K562 (cell line): ENCODE measurements at regions not wholly inside any gene's neighbourhood (a gene's known extent, or its start where the extent isn't known, plus 50 kb on each side); places are given as distances from the start of the nearest gene placed in this dataset.
A peak's percentile ranks its signal among the peaks of the same experiment; 100 is the strongest.

Experiments used
- ATAC-seq: fragments of 200-7000 bp; cut with Tn5 transposase; 3 replicates; pipeline ENCODE4 v1.9.1; 2020; ENCODE audit warnings: moderate library complexity
- BruUV-seq: library from RNA; stranded (reverse); fragments of 400-500 nt; replicated peaks from 2 replicates; lab custom pipeline; 2021; lab: Mats Ljungman, UMichigan
- CTCF ChIA-PET: fragments of 300-600 bp; formaldehyde crosslinking; extraction: SDS; loops from one replicate; lab custom pipeline; 2021; ENCODE audit warnings: low intra/inter-chr PET ratio; lab: Yijun Ruan, JAX
- POLR2A ChIA-PET: fragments of 300-600, 350-650 bp; sonication (Branson Sonifier 250); formaldehyde crosslinking; extraction: SDS; loops from one replicate; lab custom pipeline; 2021; ENCODE audit warnings: antibody characterized with exemption, inconsistent platforms; lab: Yijun Ruan, JAX
- DNase-seq, 4 experiments: peaks; one replicate each; pipeline versions ENCODE4 v3.0.0 to v3.0.0-alpha.2; 2011 to 2018; ENCODE audit warnings: low spot score in 3 of 4, mixed read lengths in 3 of 4; ENCODE audit errors: extremely low read depth in 1 of 4
- FAIRE-seq: peaks from 2 replicates; lab custom pipeline; 2011; peaks lifted over from hg19 to GRCh38; lab: Jason Lieb, UNC
- H2AFZ ChIP-seq: 2 replicates; pipeline ENCODE4 v1.6.0; 2011; ENCODE audit warnings: low read depth, low read length, control low read depth, inconsistent platforms
- H3K27ac ChIP-seq: fragments of 200-600 bp; 3 replicates; pipeline ENCODE4 v1.8.0; 2011; ENCODE audit warnings: low read depth, mild to moderate bottlenecking, control low read depth, inconsistent platforms, low read length, moderate library complexity, mixed read lengths; ENCODE audit errors: extremely low read depth
- H3K27me3 ChIP-seq, 2 experiments: fragments of 300-600 bp in 1 of 2; 2 replicates in 1 of 2; 3 replicates in 1 of 2; pipeline versions ENCODE4 v1.6.0 to v1.8.0; 2011; ENCODE audit warnings: inconsistent platforms in 2 of 2, low read length in 2 of 2, mild to moderate bottlenecking in 1 of 2, mixed read lengths in 1 of 2, moderate library complexity in 1 of 2; ENCODE audit not compliant: control insufficient read depth in 2 of 2, insufficient read depth in 2 of 2
- H3K36me3 ChIP-seq: fragments of 300-600 bp; 3 replicates; pipeline ENCODE4 v1.8.0; 2011; ENCODE audit warnings: mild to moderate bottlenecking, low read length, inconsistent platforms; ENCODE audit not compliant: control insufficient read depth, insufficient read depth
- H3K4me1 ChIP-seq, 2 experiments: fragments of 200-600 bp in 1 of 2; replicated peaks in 1 of 2; 2 replicates in 1 of 2; 3 replicates in 1 of 2; pipeline versions ENCODE4 v1.5.1 to v1.8.0; 2011; ENCODE audit warnings: inconsistent platforms in 2 of 2, low read length in 2 of 2, mild to moderate bottlenecking in 1 of 2, mixed read lengths in 1 of 2, moderate library complexity in 1 of 2; ENCODE audit not compliant: control insufficient read depth in 2 of 2, insufficient read depth in 2 of 2
- H3K4me2 ChIP-seq: 2 replicates; pipeline ENCODE4 v1.6.1; 2011; ENCODE audit warnings: low read length, control low read depth, inconsistent platforms, mixed read lengths; ENCODE audit not compliant: insufficient read depth
- H3K4me3 ChIP-seq: fragments of 200-600 bp; sonication (generic), shearing (Covaris generic); 2 replicates; pipeline ENCODE4 v1.5.1; 2016; ENCODE audit warnings: control low read depth, inconsistent platforms
- H3K79me2 ChIP-seq: fragments of 200-600 bp; 3 replicates; pipeline ENCODE4 v1.8.0; 2011; ENCODE audit warnings: low read length, inconsistent platforms; ENCODE audit not compliant: control insufficient read depth, insufficient read depth
- H3K9ac ChIP-seq, 2 experiments: 2 replicates each; pipeline versions ENCODE4 v1.6.0 to v1.6.1; 2011; ENCODE audit warnings: low read depth in 2 of 2, low read length in 2 of 2, control low read depth in 1 of 2, inconsistent platforms in 1 of 2, mild to moderate bottlenecking in 1 of 2, mixed read lengths in 1 of 2; ENCODE audit not compliant: insufficient read depth in 1 of 2
- H3K9me1 ChIP-seq: one replicate; pipeline ENCODE4 v1.6.0; 2011; ENCODE audit warnings: inconsistent platforms, mild to moderate bottlenecking, low read length, moderate library complexity; ENCODE audit not compliant: control insufficient read depth, insufficient read depth
- H3K9me3 ChIP-seq: replicated peaks from 2 replicates; pipeline ENCODE4 v1.5.1; 2011; ENCODE audit warnings: low read depth, low read length, inconsistent platforms; ENCODE audit not compliant: control insufficient read depth, insufficient read depth
- H4K20me1 ChIP-seq: replicated peaks from 2 replicates; pipeline ENCODE4 v1.6.1; 2011; ENCODE audit warnings: low read length, inconsistent platforms, mixed read lengths; ENCODE audit not compliant: control insufficient read depth, insufficient read depth
- HOXB6 ChIP-seq: fragments of 250-450 bp; sonication (Bioruptor Pico); IDR thresholded peaks from 2 replicates; pipeline ENCODE4 v1.5.1; 2022; ENCODE audit warnings: mild to moderate bottlenecking, borderline replicate concordance
- KAT8 ChIP-seq: fragments of 450-650 bp; IDR thresholded peaks from 2 replicates; pipeline ENCODE4 v1.6.1; 2016; ENCODE audit warnings: low read depth, mild to moderate bottlenecking
- MTA2 ChIP-seq: fragments of 450-650 bp; IDR thresholded peaks from 2 replicates; pipeline ENCODE4 v1.6.1; 2016; ENCODE audit warnings: low read depth
- NCOA2 ChIP-seq, 2 experiments: fragments of 450-650 bp; IDR thresholded peaks; 2 replicates each; pipeline ENCODE4 v1.6.1; 2018; ENCODE audit warnings: mild to moderate bottlenecking in 2 of 2, moderate library complexity in 1 of 2; ENCODE audit not compliant: partially characterized antibody in 2 of 2
- TCF3 ChIP-seq: sonication (generic); formaldehyde crosslinking; IDR thresholded peaks from 2 replicates; pipeline ENCODE4 v1.4.0; 2020; ENCODE audit warnings: mild to moderate bottlenecking, missing genetic modification reagents
- TEAD4 ChIP-seq, 2 experiments: sonication (generic) in 1 of 2; formaldehyde crosslinking in 1 of 2; IDR thresholded peaks; 2 replicates each; pipeline versions ENCODE4 v1.6.1 to v1.8.0; 2012 to 2022; ENCODE audit warnings: borderline replicate concordance in 1 of 2, inconsistent platforms in 1 of 2, low read length in 1 of 2, mild to moderate bottlenecking in 1 of 2, missing genetic modification reagents in 1 of 2
- YY1 ChIP-seq, 3 experiments: IDR thresholded peaks; 2 replicates each; pipeline ENCODE4 v1.6.1; 2011; ENCODE audit warnings: low read length in 2 of 3, mild to moderate bottlenecking in 2 of 3, moderate library complexity in 2 of 3, borderline replicate concordance in 1 of 3, control low read depth in 1 of 3, low read depth in 1 of 3; ENCODE audit not compliant: insufficient read depth in 3 of 3, insufficient replicate concordance in 2 of 3, control insufficient read depth in 1 of 3, insufficient read length in 1 of 3; ENCODE audit errors: extremely low read depth in 1 of 3
- whole genome bisulfite sequencing: fragments of 100-300 bp; shearing (Covaris generic); methylation state at CpG from one replicate; pipeline ENCODE4 v1.1.6; 2016; ENCODE audit warnings: low coverage, mixed read lengths; ENCODE audit not compliant: insufficient coverage; ENCODE audit errors: missing lambda C conversion rate; 5-methylcytosine and 5-hydroxymethylcytosine counted together
- in situ Hi-C: fragments of 300-500 bp; cut with MboI; formaldehyde crosslinking; loops from 4 replicates; pipeline ENCODE4 v1.15.0; 2018; ENCODE audit warnings: inconsistent platforms, mixed read lengths
- intact Hi-C: fragments of 100-400 bp; cut with micrococcal nuclease; formaldehyde crosslinking; loops from 2 replicates; pipeline ENCODE4 v1.14.2; 2022
- TF ChIP-seq, protein P1 (sequence below): fragments of 250-450 bp; sonication (Bioruptor Pico); IDR thresholded peaks from 2 replicates; pipeline ENCODE4 v1.8.0; 2021; ENCODE audit warnings: moderate library complexity, mild to moderate bottlenecking, inconsistent platforms
- TF ChIP-seq, protein P2 (sequence below): fragments of 250-450 bp; sonication (Bioruptor Pico); IDR thresholded peaks from 2 replicates; pipeline ENCODE4 v1.5.0; 2021

DNA sequence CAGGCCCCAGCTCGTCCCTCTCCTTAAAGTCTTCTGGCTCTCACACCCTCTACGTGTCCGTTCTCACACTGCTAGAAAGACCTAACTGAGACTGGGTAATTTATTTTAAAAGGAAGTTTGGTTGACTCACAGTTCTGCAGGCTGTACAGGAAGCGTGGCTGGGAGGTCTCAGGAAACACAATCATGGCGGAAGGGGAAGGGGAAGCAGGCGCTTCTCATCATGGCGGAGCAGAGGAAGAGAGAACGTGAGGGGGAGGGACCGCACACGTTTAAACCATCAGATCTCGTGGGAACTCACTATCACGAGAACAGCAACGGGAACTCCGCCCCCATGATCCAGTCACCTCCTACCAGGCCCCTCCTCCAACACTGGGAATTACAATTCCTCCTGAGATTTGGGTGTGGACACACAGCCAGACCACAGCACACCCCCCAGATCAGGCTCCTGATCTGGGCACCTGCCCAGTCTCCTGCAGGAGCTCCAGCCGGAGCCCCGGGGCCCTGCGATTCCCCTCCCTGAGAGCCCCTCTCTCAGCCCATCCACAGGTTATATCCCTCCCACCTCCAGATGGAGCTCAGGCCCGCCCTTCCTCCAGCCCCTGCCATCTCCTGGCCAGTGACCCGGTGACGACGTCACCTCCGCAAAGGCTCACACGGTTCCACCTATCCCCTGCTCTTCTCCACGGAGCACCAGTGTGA, 170.2 kb downstream of the BRD1 start:
- no peaks in the 10 kb centered on the region; the same call in 1 of the 2 replicates for H4K20me1 ChIP-seq
- intact Hi-C loops = no loop called here
- POLR2A ChIA-PET = interaction anchor here (0.6 to 1.6 kb wide), 8 partner anchors 9 to 457 kb away, joined by 3 to 5 read pairs (median 3); no protein-coding TSS in a partner anchor
- in situ Hi-C loops = no loop called here
- peaks cover 47% of the 10 kb centered on the region for H3K79me2 ChIP-seq
- H3K27me3 ChIP-seq = peaks cover 0 to 16% of the 10 kb centered on the region in 2 experiments; a peak in 2 of 5 replicates
- no peaks in the 10 kb centered on the region for H3K9me3 ChIP-seq
- WGBS = 6% methylated on average over 13 of the region's 24 CpGs
- peak overlapping the region; percentile 83 for H2AFZ ChIP-seq
- ATAC-seq (peak; percentile 91), FAIRE-seq (peak; percentile 99), DNase-seq (peak; percentile 68 to 92 (median 74))
- H3K27ac ChIP-seq = peak overlapping the region; percentile 76
- BruUV-seq = no TSS peak
- H3K4me3 ChIP-seq = peak overlapping the region; percentile 94
- H3K4me2 ChIP-seq = peak overlapping the region; percentile 86
- peaks cover 12 to 48% of the 10 kb centered on the region in 2 experiments; a peak in 3 of 5 replicates for H3K4me1 ChIP-seq
- peak overlapping the region; percentile 79 to 95 for H3K9ac ChIP-seq
- H3K36me3 ChIP-seq = peaks cover 18% of the 10 kb centered on the region; the same call in 1 of the 3 replicates
- no peaks in the 10 kb centered on the region for H3K9me1 ChIP-seq
- CTCF ChIA-PET = no interaction called here
- TF ChIP-seq YY1 (IDR thresholded peaks at IDR 0.05; ENCODE audit: borderline replicate concordance in 1 of 3, control insufficient read depth in 1 of 3, extremely low read depth in 1 of 3, insufficient read depth in 3 of 3, insufficient read length in 1 of 3, insufficient replicate concordance in 2 of 3, low read depth in 1 of 3, low read length in 2 of 3) (peak; percentile 62 to 93 (median 83)), KAT8 (no peak), TEAD4 (IDR thresholded peaks at IDR 0.05; ENCODE audit: low read length) (no peak), TEAD4 (CRISPR knock-in tag; IDR thresholded peaks at IDR 0.05; ENCODE audit: borderline replicate concordance) (no peak), NCOA2 (IDR thresholded peaks at IDR 0.05; ENCODE audit: partially characterized antibody in 2 of 2) (no peak), MTA2 (no peak), TCF3 (CRISPR knock-in tag) (no peak), HOXB6 (CRISPR knock-in tag) (no peak)
- TF ChIP-seq, protein P1, sequence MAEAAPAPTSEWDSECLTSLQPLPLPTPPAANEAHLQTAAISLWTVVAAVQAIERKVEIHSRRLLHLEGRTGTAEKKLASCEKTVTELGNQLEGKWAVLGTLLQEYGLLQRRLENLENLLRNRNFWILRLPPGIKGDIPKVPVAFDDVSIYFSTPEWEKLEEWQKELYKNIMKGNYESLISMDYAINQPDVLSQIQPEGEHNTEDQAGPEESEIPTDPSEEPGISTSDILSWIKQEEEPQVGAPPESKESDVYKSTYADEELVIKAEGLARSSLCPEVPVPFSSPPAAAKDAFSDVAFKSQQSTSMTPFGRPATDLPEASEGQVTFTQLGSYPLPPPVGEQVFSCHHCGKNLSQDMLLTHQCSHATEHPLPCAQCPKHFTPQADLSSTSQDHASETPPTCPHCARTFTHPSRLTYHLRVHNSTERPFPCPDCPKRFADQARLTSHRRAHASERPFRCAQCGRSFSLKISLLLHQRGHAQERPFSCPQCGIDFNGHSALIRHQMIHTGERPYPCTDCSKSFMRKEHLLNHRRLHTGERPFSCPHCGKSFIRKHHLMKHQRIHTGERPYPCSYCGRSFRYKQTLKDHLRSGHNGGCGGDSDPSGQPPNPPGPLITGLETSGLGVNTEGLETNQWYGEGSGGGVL (CRISPR knock-in tag) = no peak
- TF ChIP-seq, protein P2, sequence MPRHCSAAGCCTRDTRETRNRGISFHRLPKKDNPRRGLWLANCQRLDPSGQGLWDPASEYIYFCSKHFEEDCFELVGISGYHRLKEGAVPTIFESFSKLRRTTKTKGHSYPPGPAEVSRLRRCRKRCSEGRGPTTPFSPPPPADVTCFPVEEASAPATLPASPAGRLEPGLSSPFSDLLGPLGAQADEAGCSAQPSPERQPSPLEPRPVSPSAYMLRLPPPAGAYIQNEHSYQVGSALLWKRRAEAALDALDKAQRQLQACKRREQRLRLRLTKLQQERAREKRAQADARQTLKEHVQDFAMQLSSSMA = no peak
